Liver (tissue), 3 donors: ENCODE measurements at regions not wholly inside any gene's neighbourhood (a gene's known extent, or its start where the extent isn't known, plus 50 kb on each side); places are given as distances from the start of the nearest gene placed in this dataset.

Source experiments
- ATF3 ChIP-seq: IDR thresholded peaks from 2 replicates; pipeline ENCODE4 v1.6.1; 2016; ENCODE audit warnings: antibody characterized with exemption
- CTCF ChIP-seq: fragments of 150-350 bp; IDR thresholded peaks from 2 replicates; pipeline ENCODE4 v1.5.1; 2017; ENCODE audit warnings: improper control_type of control experiment, low read depth, low read length; ENCODE audit not compliant: missing input control
- FOXA1 ChIP-seq: IDR thresholded peaks from 2 replicates; pipeline ENCODE4 v1.6.1; 2016; ENCODE audit warnings: antibody characterized with exemption
- GABPA ChIP-seq, 2 donors: IDR thresholded peaks in 1 of 2; conservative IDR thresholded peaks in 1 of 2; 2 replicates each; pipeline ENCODE4 v1.6.1; 2016; ENCODE audit warnings: antibody characterized with exemption in 2 of 2, mild to moderate bottlenecking in 1 of 2, moderate library complexity in 1 of 2
- JUND ChIP-seq, 2 donors: IDR thresholded peaks; 2 replicates each; pipeline ENCODE4 v1.6.1; 2016; ENCODE audit warnings: antibody characterized with exemption in 2 of 2
- MAX ChIP-seq: IDR thresholded peaks from 2 replicates; pipeline ENCODE4 v1.6.1; 2016; ENCODE audit warnings: antibody characterized with exemption
- NR2F2 ChIP-seq: IDR thresholded peaks from 2 replicates; pipeline ENCODE4 v1.6.1; 2016; ENCODE audit warnings: antibody characterized with exemption
- RAD21 ChIP-seq, 2 donors: IDR thresholded peaks; 2 replicates each; pipeline ENCODE4 v1.6.1; 2016; ENCODE audit warnings: antibody characterized with exemption in 2 of 2, mild to moderate bottlenecking in 2 of 2
- REST ChIP-seq: IDR thresholded peaks from 2 replicates; pipeline ENCODE4 v1.6.1; 2016; ENCODE audit warnings: antibody characterized with exemption, mild to moderate bottlenecking
- RXRA ChIP-seq, 2 donors: IDR thresholded peaks; 2 replicates each; pipeline ENCODE4 v1.6.1; 2017 to 2018; ENCODE audit warnings: antibody characterized with exemption in 2 of 2, mild to moderate bottlenecking in 1 of 2
- SP1 ChIP-seq: IDR thresholded peaks from 2 replicates; pipeline ENCODE4 v1.6.1; 2018; ENCODE audit warnings: antibody characterized with exemption, mild to moderate bottlenecking
- TAF1 ChIP-seq: conservative IDR thresholded peaks from 2 replicates; pipeline ENCODE4 v1.6.1; 2016; ENCODE audit warnings: antibody characterized with exemption, mild to moderate bottlenecking
- YY1 ChIP-seq: IDR thresholded peaks from 2 replicates; pipeline ENCODE4 v1.6.1; 2016; ENCODE audit warnings: antibody characterized with exemption, mild to moderate bottlenecking
- ZBTB33 ChIP-seq: IDR thresholded peaks from 2 replicates; pipeline ENCODE4 v1.6.1; 2016; ENCODE audit warnings: antibody characterized with exemption
- donor health status: healthy.
- donor health status: healthy.

GRCh38 chr5:99349787-99350186, 421.0 kb upstream of the CHD1 start:
- TF ChIP-seq CTCF = no peak
- TF ChIP-seq ZBTB33 = no peak
- no peak for TF ChIP-seq JUND (IDR thresholded peaks at IDR 0.05)
- TF ChIP-seq TAF1 = no peak
- TF ChIP-seq YY1 = no peak
- TF ChIP-seq NR2F2 = no peak
- no peak for TF ChIP-seq GABPA (IDR thresholded peaks at IDR 0.05 in 1 of 2, conservative IDR thresholded peaks at IDR 0.05 in 1 of 2)
- TF ChIP-seq SP1 = no peak
- TF ChIP-seq MAX = no peak
- TF ChIP-seq REST = no peak
- TF ChIP-seq RAD21 (IDR thresholded peaks at IDR 0.05) = no peak
- TF ChIP-seq ATF3 = no peak
- TF ChIP-seq FOXA1 = no peak
- TF ChIP-seq RXRA (IDR thresholded peaks at IDR 0.05) = no peak
